PC-3 (cell line): ENCODE measurements at regions not wholly inside any gene's neighbourhood (a gene's known extent, or its start where the extent isn't known, plus 50 kb on each side); places are given as distances from the start of the nearest gene placed in this dataset.

Experiments
- ATAC-seq: fragments of 200-7000 bp; cut with Tn5 transposase; 2 replicates; pipeline ENCODE4 v1.9.1; 2020; ENCODE audit warnings: mild to moderate bottlenecking, moderate library complexity
- BruUV-seq: library from RNA; stranded (reverse); fragments of 400-500 nt; replicated peaks from 2 replicates; lab custom pipeline; 2021; lab: Mats Ljungman, UMichigan
- CTCF ChIA-PET: fragments of 300-600 bp; sonication (Branson Sonifier 250); formaldehyde crosslinking; loops from one replicate; lab custom pipeline; 2022; ENCODE audit warnings: antibody characterized with exemption; lab: Charles Lee
- POLR2A ChIA-PET: fragments of 300-600 bp; sonication (Branson Sonifier 250); formaldehyde crosslinking; loops from one replicate; lab custom pipeline; 2022; ENCODE audit warnings: antibody characterized with exemption; ENCODE audit not compliant: unreplicated experiment; lab: Charles Lee
- DNase-seq: peaks from one replicate; pipeline ENCODE4 v3.0.0-alpha.2; 2015
- H2AFZ ChIP-seq: fragments of 300-600 bp; sonication (generic); 2 replicates; pipeline ENCODE4 v1.6.0; 2016; ENCODE audit warnings: antibody characterized with exemption, low read length
- H3F3A ChIP-seq: fragments of 300-600 bp; sonication (generic); one replicate; pipeline ENCODE4 v1.6.0; 2017; ENCODE audit warnings: antibody characterized with exemption, low read length, control low read depth, mild to moderate bottlenecking; ENCODE audit not compliant: unreplicated experiment
- H3K27ac ChIP-seq: fragments of 300-600 bp; sonication (generic); 2 replicates; pipeline ENCODE4 v1.5.1; 2016; ENCODE audit warnings: mild to moderate bottlenecking, low read length
- H3K27me3 ChIP-seq: fragments of 300-600 bp; sonication (generic); 2 replicates; pipeline ENCODE4 v1.6.1; 2016; ENCODE audit warnings: low read length, mixed read lengths
- H3K36me3 ChIP-seq: fragments of 300-600 bp; sonication (generic); 2 replicates; pipeline ENCODE4 v1.6.1; 2016; ENCODE audit warnings: low read depth, mixed run types, low read length, mixed read lengths
- H3K4me1 ChIP-seq: fragments of 300-600 bp; sonication (generic); 2 replicates; pipeline ENCODE4 v1.5.1; 2016; ENCODE audit warnings: low read length; ENCODE audit not compliant: insufficient read depth
- H3K4me2 ChIP-seq: fragments of 300-600 bp; sonication (generic); 2 replicates; pipeline ENCODE4 v1.6.0; 2016; ENCODE audit warnings: low read length
- H3K4me3 ChIP-seq: fragments of 300-600 bp; sonication (generic); 2 replicates; pipeline ENCODE4 v1.5.1; 2016; ENCODE audit warnings: mild to moderate bottlenecking, low read length, mixed read lengths
- H3K79me2 ChIP-seq: fragments of 300-600 bp; sonication (generic); 2 replicates; pipeline ENCODE4 v1.6.1; 2017; ENCODE audit warnings: low read length, mixed read lengths
- H3K9ac ChIP-seq: fragments of 300-600 bp; sonication (generic); 2 replicates; pipeline ENCODE4 v1.6.0; 2016; ENCODE audit warnings: mild to moderate bottlenecking, low read length
- H3K9me2 ChIP-seq: fragments of 300-600 bp; sonication (generic); replicated peaks from 2 replicates; pipeline ENCODE4 v1.6.1; 2016; ENCODE audit warnings: mixed run types, low read length, mixed read lengths
- H3K9me3 ChIP-seq: fragments of 300-600 bp; sonication (generic); 2 replicates; pipeline ENCODE4 v1.6.1; 2016; ENCODE audit warnings: low read length, mixed read lengths
- H4K20me1 ChIP-seq: fragments of 300-600 bp; sonication (generic); 2 replicates; pipeline ENCODE4 v1.6.1; 2016; ENCODE audit warnings: low read length, mixed read lengths
- CTCF ChIP-seq: fragments of 300-600 bp; sonication (generic); conservative IDR thresholded peaks from 2 replicates; pipeline ENCODE4 v1.5.1; 2017; ENCODE audit warnings: antibody characterized with exemption, low read depth, mild to moderate bottlenecking, low read length
- EZH2 ChIP-seq: fragments of 300-600 bp; sonication (generic); IDR thresholded peaks from one replicate; pipeline ENCODE4 v1.6.1; 2017; ENCODE audit warnings: antibody characterized with exemption, mild to moderate bottlenecking, low read length; ENCODE audit not compliant: unreplicated experiment
- EZH2phosphoT487 ChIP-seq: fragments of 300-600 bp; sonication (generic); IDR thresholded peaks from 2 replicates; pipeline ENCODE4 v1.6.1; 2018; ENCODE audit warnings: mild to moderate bottlenecking, antibody characterized with exemption, low read length, borderline replicate concordance
- intact Hi-C: fragments of 100-400 bp; cut with micrococcal nuclease; formaldehyde crosslinking; loops from 2 replicates; pipeline ENCODE4 v1.9.0; 2023

- Histone ChIP-seq H3K9me3 (no peaks in the 10 kb centered on the region), H3F3A (no peaks in the 10 kb centered on the region), H3K9ac (no peak overlapping the region), H3K9me2 (no peaks in the 10 kb centered on the region), H3K27me3 (peaks cover 17% of the 10 kb centered on the region), H3K36me3 (no peaks in the 10 kb centered on the region), H3K4me3 (no peak overlapping the region), H3K27ac (no peak overlapping the region), H2AFZ (no peak overlapping the region), H3K4me2 (no peak overlapping the region), H3K4me1 (no peaks in the 10 kb centered on the region; the same call in 1 of the 2 replicates), H4K20me1 (no peaks in the 10 kb centered on the region), H3K79me2 (no peaks in the 10 kb centered on the region)
- ChIA-PET CTCF (no interaction called here), POLR2A (no interaction called here)
- ATAC-seq (no peak), DNase-seq (no peak)
- TF ChIP-seq EZH2 (no peak), EZH2phosphoT487 (no peak), CTCF (no peak)
- intact Hi-C loops: no loop called here
- no TSS peak for BruUV-seq
Measured at GRCh38 chr11:43582863-43583462, 97.6 kb upstream of the HSD17B12 start.

- no peaks in the 10 kb centered on the region for H3K79me2 ChIP-seq
- peaks cover 12% of the 10 kb centered on the region; the same call in 1 of the 2 replicates for H3K27me3 ChIP-seq
- CTCF ChIA-PET: no interaction called here
- no peaks in the 10 kb centered on the region for H4K20me1 ChIP-seq
- no TSS peak for BruUV-seq
- H3K9me2 ChIP-seq: no peaks in the 10 kb centered on the region
- POLR2A ChIA-PET: no interaction called here
- no peak overlapping the region for H2AFZ ChIP-seq
- no peaks in the 10 kb centered on the region; the same call in 1 of the 2 replicates for H3K4me1 ChIP-seq
- no peak overlapping the region for H3K4me3 ChIP-seq
- no peak overlapping the region for H3K27ac ChIP-seq
- H3K4me2 ChIP-seq: no peak overlapping the region
- no peak for ATAC-seq
- intact Hi-C loops: no loop called here
- no peak for TF ChIP-seq EZH2
- TF ChIP-seq EZH2phosphoT487: no peak
- no peak for TF ChIP-seq CTCF
- H3K9me3 ChIP-seq: no peaks in the 10 kb centered on the region
- no peaks in the 10 kb centered on the region for H3F3A ChIP-seq
- no peaks in the 10 kb centered on the region for H3K36me3 ChIP-seq
- no peak overlapping the region for H3K9ac ChIP-seq
- no peak for DNase-seq
Measured at GRCh38 chr11:43583548-43583947, 97.0 kb upstream of the HSD17B12 start.

GRCh38 chr11:43585877-43586608 is 94.5 kb upstream of the HSD17B12 start:
- no peaks in the 10 kb centered on the region for H4K20me1 ChIP-seq
- H3F3A ChIP-seq: no peaks in the 10 kb centered on the region
- no peaks in the 10 kb centered on the region for H3K36me3 ChIP-seq
- H2AFZ ChIP-seq: no peak overlapping the region
- no peak overlapping the region for H3K4me3 ChIP-seq
- ATAC-seq (no peak), DNase-seq (no peak)
- H3K79me2 ChIP-seq: no peaks in the 10 kb centered on the region
- H3K9ac ChIP-seq: no peak overlapping the region
- ChIA-PET POLR2A (interaction anchor here (0.7 kb wide), 1 partner anchor 118 kb away, joined by 4 read pairs; no protein-coding TSS in a partner anchor), CTCF (no interaction called here)
- intact Hi-C loops: no loop called here
- no peaks in the 10 kb centered on the region for H3K4me1 ChIP-seq
- TF ChIP-seq EZH2 (no peak), EZH2phosphoT487 (no peak), CTCF (no peak)
- no peaks in the 10 kb centered on the region for H3K9me3 ChIP-seq
- no peaks in the 10 kb centered on the region for H3K9me2 ChIP-seq
- H3K27ac ChIP-seq: no peak overlapping the region
- no peak overlapping the region for H3K4me2 ChIP-seq
- H3K27me3 ChIP-seq: peaks cover 15% of the 10 kb centered on the region
- no TSS peak for BruUV-seq
